Activated T-helper 1 cell treated with anti-CD3 and anti-CD28 coated beads, Interleukin-12 subunit alpha, Interleukin-12 subunit beta, Interleukin-2, Interleukin-4 antibody, amounts not matched to agents 30 ng/mL and 10 ng/mL and 1 ng/mL, durations not matched to agents 14 hours and 24 hours and 36 hours (primary cell): ENCODE measurements at regions not wholly inside any gene's neighbourhood (a gene's known extent, or its start where the extent isn't known, plus 50 kb on each side); places are given as distances from the start of the nearest gene placed in this dataset.
"Not testable (repeated sequence)": the region's sequence is repeated elsewhere in the genome, so short reads cannot be mapped to it uniquely, and the experiment has no call there.

Experiments used
- DNase-seq: peaks from one replicate; pipeline ENCODE4 v3.0.0; 2021; ENCODE audit warnings: low spot score
- H3K27ac Mint-ChIP-seq: one replicate; pipeline ENCODE4 v1.8.0; 2021; ENCODE audit warnings: mild to moderate bottlenecking, mixed read lengths
- H3K27me3 Mint-ChIP-seq: one replicate; pipeline ENCODE4 v1.8.0; 2022; ENCODE audit warnings: mild to moderate bottlenecking, moderate library complexity, mixed read lengths; ENCODE audit not compliant: insufficient read depth
- H3K36me3 Mint-ChIP-seq: one replicate; pipeline ENCODE4 v1.8.0; 2021; ENCODE audit warnings: low read depth, mixed read lengths
- H3K4me1 Mint-ChIP-seq: one replicate; pipeline ENCODE4 v1.8.0; 2021; ENCODE audit warnings: low read depth, mixed read lengths
- H3K4me3 Mint-ChIP-seq: one replicate; pipeline ENCODE4 v1.8.0; 2021; ENCODE audit warnings: mild to moderate bottlenecking, moderate library complexity, mixed read lengths
- H3K9me3 Mint-ChIP-seq: one replicate; pipeline ENCODE4 v1.8.0; 2021; ENCODE audit warnings: mixed read lengths
- intact Hi-C: fragments of 100-400 bp; cut with micrococcal nuclease; formaldehyde crosslinking; loops from one replicate; pipeline ENCODE4 v1.15.1; 2024

DNA sequence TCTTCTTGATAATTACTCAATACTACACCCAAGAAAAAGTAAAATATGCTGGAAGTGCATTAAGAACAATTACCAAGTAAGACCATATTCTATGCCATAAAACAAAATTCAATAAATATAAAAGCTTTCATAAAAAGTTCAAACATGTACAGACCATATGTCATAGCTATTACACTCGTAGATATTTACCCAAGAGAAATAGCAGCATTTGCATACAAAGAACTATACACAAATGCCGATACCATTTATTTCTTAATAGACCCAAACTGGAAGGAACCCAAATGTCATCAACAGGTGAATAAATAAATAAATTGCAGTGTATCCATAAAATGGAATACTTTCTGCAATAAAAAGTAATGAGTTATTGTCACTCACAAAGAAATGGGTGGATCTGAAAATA, 78.3 kb upstream of the SLC16A7 start:
- H3K4me3 Mint-ChIP-seq, result no peak overlapping the region
- no peaks in the 10 kb centered on the region for H3K36me3 Mint-ChIP-seq
- H3K27ac Mint-ChIP-seq, result no peak overlapping the region
- H3K9me3 Mint-ChIP-seq, result no peaks in the 10 kb centered on the region
- no peaks in the 10 kb centered on the region for H3K27me3 Mint-ChIP-seq
- intact Hi-C loops, result no loop called here
- H3K4me1 Mint-ChIP-seq, result no peaks in the 10 kb centered on the region
- DNase-seq, result no peak

DNA sequence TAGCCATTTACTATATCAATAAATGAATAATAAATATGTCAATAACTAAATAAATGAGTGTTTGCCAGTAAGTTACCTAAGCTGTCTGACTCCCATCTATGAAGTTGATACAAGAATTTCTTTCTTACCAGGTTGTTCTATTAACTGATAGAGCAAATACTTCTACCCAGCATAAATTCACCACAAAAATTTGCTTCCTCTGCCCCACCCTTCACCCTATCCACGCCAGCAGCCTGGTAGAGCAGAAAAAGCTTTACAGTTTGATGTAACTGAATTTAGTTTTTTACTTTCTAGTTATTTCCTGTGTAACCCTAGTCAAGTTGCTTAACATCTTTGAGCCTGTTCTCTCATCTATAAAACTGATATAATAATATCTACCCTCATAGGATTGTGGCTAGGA, 94.9 kb upstream of the SLC16A7 start:
- intact Hi-C loops, result no loop called here
- Mint-ChIP-seq H3K27ac (no peak overlapping the region), H3K36me3 (no peaks in the 10 kb centered on the region), H3K9me3 (no peaks in the 10 kb centered on the region), H3K4me3 (no peak overlapping the region), H3K4me1 (peaks cover 6% of the 10 kb centered on the region), H3K27me3 (no peaks in the 10 kb centered on the region)
- DNase-seq, result no peak

DNA sequence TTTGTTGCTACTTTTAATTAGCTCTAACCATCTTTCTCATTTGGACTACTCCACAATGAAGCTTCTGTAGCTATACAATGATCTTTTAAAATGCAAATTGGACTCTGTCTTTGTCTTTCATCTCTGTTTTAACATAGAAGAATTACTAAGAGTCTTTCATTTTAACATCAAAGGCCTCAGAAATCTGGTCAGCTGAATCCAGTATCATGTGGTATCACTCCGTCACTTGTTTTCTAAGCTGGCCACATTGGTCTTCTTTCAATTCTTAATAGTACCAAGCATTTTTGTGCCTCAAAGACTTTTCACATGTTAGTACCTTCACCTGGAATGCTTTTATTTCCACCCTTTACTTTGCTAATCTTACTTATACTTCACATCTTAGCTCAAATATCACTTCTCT, 95.5 kb upstream of the SLC16A7 start:
- no peaks in the 10 kb centered on the region for H3K27me3 Mint-ChIP-seq
- peaks cover 6% of the 10 kb centered on the region for H3K4me1 Mint-ChIP-seq
- H3K36me3 Mint-ChIP-seq, result no peaks in the 10 kb centered on the region
- intact Hi-C loops, result no loop called here
- no peak for DNase-seq
- no peak overlapping the region for H3K4me3 Mint-ChIP-seq
- H3K9me3 Mint-ChIP-seq, result no peaks in the 10 kb centered on the region
- no peak overlapping the region for H3K27ac Mint-ChIP-seq

DNA sequence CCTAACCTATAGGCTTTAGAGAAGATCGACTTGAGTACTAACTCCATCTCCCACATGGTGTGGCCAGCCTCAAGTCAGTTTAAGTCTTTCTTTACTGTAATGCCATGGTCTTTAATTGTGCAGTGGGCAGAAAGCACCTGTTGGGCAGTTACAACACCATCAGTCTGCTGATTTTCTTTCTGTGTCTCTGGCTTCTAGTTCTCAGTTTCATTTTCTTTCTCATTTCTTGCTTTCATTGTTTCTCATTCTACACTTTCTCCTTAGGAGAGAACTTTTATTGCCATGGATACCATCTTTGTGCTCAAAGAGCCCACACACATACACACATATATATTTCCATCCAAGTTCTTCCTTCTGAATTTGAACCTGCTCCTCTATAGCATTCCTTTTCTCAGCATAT, 96.1 kb upstream of the SLC16A7 start:
- intact Hi-C loops, result no loop called here
- no peak for DNase-seq
- H3K27ac Mint-ChIP-seq, result no peak overlapping the region
- no peak overlapping the region for H3K4me3 Mint-ChIP-seq
- H3K4me1 Mint-ChIP-seq, result peaks cover 6% of the 10 kb centered on the region
- H3K36me3 Mint-ChIP-seq, result no peaks in the 10 kb centered on the region
- no peaks in the 10 kb centered on the region for H3K9me3 Mint-ChIP-seq
- H3K27me3 Mint-ChIP-seq, result no peaks in the 10 kb centered on the region

DNA sequence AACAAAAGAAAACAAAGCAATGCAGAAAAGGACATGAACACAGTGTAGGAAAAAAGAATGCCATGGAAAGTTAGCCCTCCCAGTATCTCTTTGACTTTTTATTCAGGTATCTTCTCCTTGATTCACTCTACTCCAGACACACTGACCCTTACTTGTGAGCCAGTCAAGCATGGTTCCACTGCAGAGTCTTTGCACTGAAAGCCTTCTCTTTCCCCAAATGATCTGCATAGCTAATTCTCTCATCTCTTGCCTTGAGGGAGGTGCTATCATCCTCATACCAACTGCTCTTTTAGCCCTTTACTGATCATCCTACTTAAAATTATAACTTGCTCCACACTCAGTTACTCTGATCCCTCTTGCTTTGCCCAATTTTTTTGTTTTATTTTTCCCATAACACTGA, 101.2 kb upstream of the SLC16A7 start:
- no peak for DNase-seq
- Mint-ChIP-seq H3K9me3 (no peaks in the 10 kb centered on the region), H3K27ac (no peak overlapping the region), H3K36me3 (no peaks in the 10 kb centered on the region), H3K4me3 (no peak overlapping the region), H3K27me3 (no peaks in the 10 kb centered on the region), H3K4me1 (peaks cover 1% of the 10 kb centered on the region)
- intact Hi-C loops, result no loop called here

DNA sequence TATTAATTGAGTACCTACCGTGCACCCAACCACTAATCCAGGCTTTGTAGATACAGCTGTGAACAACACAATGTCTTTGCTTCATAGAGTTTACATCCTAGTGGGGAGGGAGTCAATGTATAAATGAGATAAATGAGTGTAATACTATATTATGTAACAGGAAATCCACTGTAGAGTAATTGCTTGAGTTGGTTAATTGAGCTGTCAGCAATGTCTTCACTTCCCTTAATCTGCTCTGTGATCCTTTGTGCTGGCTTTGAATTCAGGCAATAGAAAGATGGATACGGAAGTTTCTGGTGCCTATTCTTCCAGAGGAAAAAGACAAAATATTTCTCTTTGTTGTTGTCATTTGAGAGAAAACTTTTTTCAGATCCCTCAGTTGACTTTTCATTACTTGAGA, 104.0 kb upstream of the SLC16A7 start:
- H3K36me3 Mint-ChIP-seq, result no peaks in the 10 kb centered on the region
- H3K9me3 Mint-ChIP-seq, result no peaks in the 10 kb centered on the region
- DNase-seq, result no peak
- H3K27me3 Mint-ChIP-seq, result no peaks in the 10 kb centered on the region
- H3K27ac Mint-ChIP-seq, result no peak overlapping the region
- intact Hi-C loops, result no loop called here
- H3K4me1 Mint-ChIP-seq, result no peaks in the 10 kb centered on the region
- H3K4me3 Mint-ChIP-seq, result no peak overlapping the region

DNA sequence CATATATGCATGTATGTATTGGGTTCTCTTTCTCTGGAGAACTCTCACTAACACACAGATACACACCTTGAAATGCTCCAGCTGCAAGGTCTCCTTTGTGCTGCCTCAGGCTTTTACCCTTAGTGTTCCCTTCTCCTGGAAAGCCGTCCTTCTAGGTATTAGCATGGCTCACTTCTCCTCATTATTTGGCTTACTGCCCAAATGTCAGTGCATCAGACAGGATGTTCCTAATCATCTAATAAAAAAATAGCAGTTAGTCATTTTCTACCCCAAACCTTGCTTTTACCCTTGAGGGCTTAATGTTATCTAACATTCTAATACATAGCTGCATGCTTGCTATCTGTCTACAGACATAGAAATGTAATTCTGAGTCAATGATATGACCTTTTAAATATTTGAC, 109.0 kb upstream of the SLC16A7 start:
- Mint-ChIP-seq H3K4me1 (no peaks in the 10 kb centered on the region), H3K27ac (no peak overlapping the region), H3K36me3 (no peaks in the 10 kb centered on the region), H3K4me3 (no peak overlapping the region), H3K27me3 (no peaks in the 10 kb centered on the region), H3K9me3 (no peaks in the 10 kb centered on the region)
- intact Hi-C loops, result no loop called here
- no peak for DNase-seq

DNA sequence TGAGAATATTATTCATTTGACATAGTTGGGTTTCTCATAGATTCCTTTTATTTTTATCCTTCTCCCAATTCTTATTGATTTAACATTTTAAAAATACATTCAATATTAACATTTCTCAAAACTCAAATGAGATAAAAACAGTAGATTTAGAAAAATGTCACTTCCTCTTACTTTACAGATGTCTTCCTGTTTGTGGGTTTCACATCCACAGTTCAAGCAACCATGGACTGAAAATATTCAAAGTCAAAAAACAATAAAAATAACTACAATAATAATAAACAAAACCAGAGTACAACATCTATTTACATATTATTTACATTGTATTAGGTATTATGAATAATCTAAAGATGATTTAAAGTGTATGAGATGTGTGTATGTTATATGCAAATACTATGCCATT, 111.3 kb upstream of the SLC16A7 start:
- H3K27me3 Mint-ChIP-seq, result no peaks in the 10 kb centered on the region
- DNase-seq, result no peak

DNA sequence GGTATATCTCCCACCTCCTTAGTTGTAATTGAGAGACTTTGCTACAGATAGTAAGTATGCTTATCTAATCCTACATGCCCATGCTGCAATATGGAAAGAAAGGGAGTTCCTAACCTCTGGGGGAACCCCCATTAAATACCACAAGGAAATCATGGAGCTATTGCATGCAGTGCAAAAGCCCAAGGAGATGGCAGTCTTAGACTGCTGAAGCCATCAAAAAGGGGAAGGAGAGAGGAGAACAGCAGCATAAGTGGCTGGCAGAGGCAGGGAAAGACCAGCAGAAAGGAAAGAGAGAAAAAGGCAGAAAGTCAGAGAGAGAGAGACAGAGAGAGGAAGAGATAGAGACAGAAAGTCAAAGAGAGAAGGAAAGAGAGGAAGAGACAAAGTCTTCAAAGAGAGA, 121.6 kb upstream of the SLC16A7 start:
- DNase-seq, H3K27ac Mint-ChIP-seq, intact Hi-C loops, H3K36me3 Mint-ChIP-seq, H3K4me1 Mint-ChIP-seq, H3K9me3 Mint-ChIP-seq, H3K27me3 Mint-ChIP-seq, H3K4me3 Mint-ChIP-seq: not testable (repeated sequence)

More for the DNA sequence above, 111.3 kb upstream of the SLC16A7 start:
- Mint-ChIP-seq H3K9me3 (no peaks in the 10 kb centered on the region), H3K27ac (no peak overlapping the region), H3K4me1 (no peaks in the 10 kb centered on the region), H3K4me3 (no peak overlapping the region), H3K36me3 (no peaks in the 10 kb centered on the region)
- intact Hi-C loops, result no loop called here

DNA sequence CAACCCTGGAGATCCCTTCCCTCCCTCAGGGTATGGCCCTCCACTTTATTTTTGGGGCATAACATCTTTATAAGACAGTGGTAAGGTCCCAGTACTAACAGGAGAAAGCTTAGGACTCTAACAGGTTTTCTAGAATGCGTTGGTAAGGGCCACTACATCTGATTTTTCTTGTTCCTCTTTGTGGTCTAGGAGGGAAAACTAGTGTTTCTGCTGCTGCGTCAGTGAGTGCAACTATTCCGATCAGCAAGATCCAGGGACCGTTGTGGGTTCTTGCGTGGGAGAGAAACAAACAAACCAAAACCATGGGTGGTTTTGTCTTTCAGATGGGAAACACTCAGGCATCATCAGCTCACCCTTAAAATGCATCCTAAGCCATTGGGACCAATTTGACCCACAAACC, 123.6 kb upstream of the SLC16A7 start:
- DNase-seq, result no peak
- no peaks in the 10 kb centered on the region for H3K4me1 Mint-ChIP-seq
- H3K36me3 Mint-ChIP-seq, result peaks cover 3% of the 10 kb centered on the region
- H3K27me3 Mint-ChIP-seq, result no peaks in the 10 kb centered on the region
- no peak overlapping the region for H3K4me3 Mint-ChIP-seq
- H3K27ac Mint-ChIP-seq, result no peak overlapping the region
- intact Hi-C loops, result no loop called here
- H3K9me3 Mint-ChIP-seq, result peaks cover 9% of the 10 kb centered on the region

DNA sequence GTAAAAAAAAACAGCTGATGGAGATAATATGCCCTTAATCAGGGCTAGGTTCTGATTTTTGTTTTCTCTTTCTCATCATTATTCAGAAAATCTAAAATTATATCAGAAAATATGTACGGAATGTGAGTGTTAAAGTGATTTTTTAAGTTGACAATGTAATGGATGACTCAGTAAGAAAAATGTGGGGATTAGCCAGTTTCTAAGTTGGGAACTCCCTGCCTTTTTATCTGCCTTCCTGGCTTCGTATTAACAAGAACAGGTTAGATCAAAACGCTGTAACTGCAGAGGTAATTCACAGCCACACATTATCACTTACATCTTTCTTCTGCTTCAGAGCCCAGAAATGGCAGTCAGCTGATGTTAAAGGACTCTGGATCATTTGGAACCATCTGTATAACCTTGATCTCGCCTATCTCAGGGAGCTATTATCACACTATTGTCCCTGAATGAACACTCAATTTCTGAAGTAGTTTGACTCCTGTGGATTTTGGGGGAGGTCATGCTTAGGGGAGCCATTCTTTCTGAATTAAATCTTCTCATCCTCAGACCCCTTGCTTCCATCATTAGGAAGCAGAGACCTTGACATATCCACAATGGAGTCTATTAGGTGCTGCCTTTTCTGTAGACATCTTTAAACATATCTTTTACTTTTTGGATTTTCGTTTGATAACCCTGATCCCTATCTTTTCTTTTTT, 135.7 kb upstream of the SLC16A7 start:
- no peaks in the 10 kb centered on the region for H3K27me3 Mint-ChIP-seq
- no peak overlapping the region for H3K4me3 Mint-ChIP-seq
- intact Hi-C loops, result no loop called here
- H3K9me3 Mint-ChIP-seq, result no peaks in the 10 kb centered on the region
- no peak for DNase-seq
- H3K36me3 Mint-ChIP-seq, result no peaks in the 10 kb centered on the region
- no peaks in the 10 kb centered on the region for H3K4me1 Mint-ChIP-seq
- no peak overlapping the region for H3K27ac Mint-ChIP-seq

DNA sequence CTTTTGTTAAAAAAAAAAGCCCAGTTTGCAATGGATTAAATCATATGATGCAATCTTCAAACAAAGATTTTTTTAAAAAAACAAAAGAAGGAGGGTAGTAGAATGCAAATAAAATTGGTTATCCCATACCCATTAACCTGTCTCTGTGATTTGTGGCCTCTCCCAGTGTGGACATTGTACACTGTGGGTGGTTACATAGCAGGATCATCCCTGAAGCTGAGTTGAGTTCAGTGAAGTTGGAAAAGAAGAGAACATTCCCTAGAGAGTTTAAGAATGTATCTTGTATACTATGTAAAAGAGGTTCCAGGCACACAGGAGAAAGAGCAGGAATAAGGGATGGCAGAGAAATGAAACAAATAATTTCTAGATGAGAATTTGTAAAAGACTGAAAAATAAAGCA, 142.4 kb upstream of the SLC16A7 start:
- no peak overlapping the region for H3K4me3 Mint-ChIP-seq
- H3K9me3 Mint-ChIP-seq, result no peaks in the 10 kb centered on the region
- H3K27me3 Mint-ChIP-seq, result no peaks in the 10 kb centered on the region
- H3K36me3 Mint-ChIP-seq, result no peaks in the 10 kb centered on the region
- no peak for DNase-seq
- no peak overlapping the region for H3K27ac Mint-ChIP-seq
- H3K4me1 Mint-ChIP-seq, result no peaks in the 10 kb centered on the region
- intact Hi-C loops, result no loop called here

DNA sequence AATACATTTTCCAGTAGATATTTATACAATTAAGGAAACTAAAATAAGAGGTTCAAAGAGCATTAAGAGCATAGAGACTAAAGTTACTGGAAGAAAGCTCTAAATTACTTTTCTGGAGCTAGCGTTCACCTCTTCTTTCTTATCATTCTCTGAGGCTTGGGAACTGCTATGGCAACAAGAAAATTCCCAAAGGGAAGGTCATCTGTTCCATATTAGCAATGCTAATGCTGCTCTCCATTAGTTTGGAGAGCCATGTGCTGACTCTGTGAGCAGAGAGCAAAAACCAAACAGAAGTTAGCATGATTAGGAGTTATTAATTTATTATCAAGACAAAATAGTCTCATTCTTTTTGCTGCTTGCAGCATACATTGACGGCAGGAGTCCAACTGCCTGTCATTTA, 143.1 kb upstream of the SLC16A7 start:
- DNase-seq, result no peak
- H3K4me1 Mint-ChIP-seq, result no peaks in the 10 kb centered on the region
- H3K9me3 Mint-ChIP-seq, result no peaks in the 10 kb centered on the region
- H3K27me3 Mint-ChIP-seq, result no peaks in the 10 kb centered on the region
- no peaks in the 10 kb centered on the region for H3K36me3 Mint-ChIP-seq
- no peak overlapping the region for H3K27ac Mint-ChIP-seq
- H3K4me3 Mint-ChIP-seq, result no peak overlapping the region
- intact Hi-C loops, result no loop called here

DNA sequence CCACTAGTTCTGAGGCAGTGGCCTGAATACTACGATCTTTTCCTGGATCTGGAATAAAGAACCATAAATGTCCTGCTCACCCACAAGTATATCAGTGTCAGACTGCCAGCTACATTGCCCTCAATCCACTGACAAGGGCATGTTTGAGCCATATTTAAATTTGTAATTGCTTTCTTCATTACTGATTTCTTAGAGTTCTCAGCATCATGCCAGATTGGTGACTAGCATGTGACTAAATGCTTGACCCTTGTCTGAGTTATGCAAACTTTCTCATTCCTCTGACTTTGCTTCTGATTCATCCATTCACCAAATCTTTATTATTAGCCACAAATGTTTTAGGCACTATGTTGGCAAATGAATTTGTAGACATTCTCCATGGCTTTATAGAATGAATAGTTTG, 143.6 kb upstream of the SLC16A7 start:
- intact Hi-C loops, result no loop called here
- Mint-ChIP-seq H3K9me3 (no peaks in the 10 kb centered on the region), H3K4me3 (no peak overlapping the region), H3K4me1 (no peaks in the 10 kb centered on the region), H3K27ac (no peak overlapping the region), H3K36me3 (no peaks in the 10 kb centered on the region), H3K27me3 (no peaks in the 10 kb centered on the region)
- DNase-seq, result no peak
